Muscle layer of colon (tissue), 2 donors: ENCODE measurements at regions not wholly inside any gene's neighbourhood (a gene's known extent, or its start where the extent isn't known, plus 50 kb on each side); places are given as distances from the start of the nearest gene placed in this dataset.
"Not testable (repeated sequence)": the region's sequence is repeated elsewhere in the genome, so short reads cannot be mapped to it uniquely, and the experiment has no call there.

Experiments
- H3K27ac ChIP-seq: one replicate; pipeline ENCODE4 v1.7.0; 2013; ENCODE audit warnings: low read depth, mild to moderate bottlenecking, low read length, moderate library complexity
- H3K27me3 ChIP-seq, 2 donors: one replicate each; pipeline ENCODE4 v1.7.0; 2013; ENCODE audit warnings: low read length in 2 of 2, mild to moderate bottlenecking in 2 of 2; ENCODE audit not compliant: insufficient read depth in 2 of 2, control insufficient read depth in 1 of 2
- H3K36me3 ChIP-seq: one replicate; pipeline ENCODE4 v1.7.0; 2013; ENCODE audit warnings: mild to moderate bottlenecking, low read length; ENCODE audit not compliant: insufficient read depth
- H3K4me1 ChIP-seq: one replicate; pipeline ENCODE4 v1.7.0; 2013; ENCODE audit warnings: mild to moderate bottlenecking, low read length; ENCODE audit not compliant: insufficient read depth
- H3K4me3 ChIP-seq, 2 donors: one replicate each; pipeline ENCODE4 v1.7.0; 2013; ENCODE audit warnings: low read length in 2 of 2, low read depth in 1 of 2, mild to moderate bottlenecking in 1 of 2, moderate library complexity in 1 of 2
- H3K9ac ChIP-seq: one replicate; pipeline ENCODE4 v1.7.0; 2013; ENCODE audit warnings: low read length
- H3K9me3 ChIP-seq: one replicate; pipeline ENCODE4 v1.7.0; 2013; ENCODE audit warnings: mild to moderate bottlenecking, low read length
- donor health status: abdominal sarcoma.
- donor health status: Adenocarcinoma of cecum.

GRCh38 chr7:150090776-150091175 is 217.0 kb downstream of the ATP6V0E2 start:
- H3K4me3 ChIP-seq, H3K9me3 ChIP-seq, H3K4me1 ChIP-seq, H3K9ac ChIP-seq, H3K27ac ChIP-seq, H3K27me3 ChIP-seq, H3K36me3 ChIP-seq: not testable (repeated sequence)

GRCh38 chr7:150093897-150094296 is 220.1 kb downstream of the ATP6V0E2 start:
- H3K9ac ChIP-seq, H3K36me3 ChIP-seq, H3K27me3 ChIP-seq, H3K4me3 ChIP-seq, H3K27ac ChIP-seq, H3K4me1 ChIP-seq, H3K9me3 ChIP-seq: not testable (repeated sequence)

GRCh38 chr7:150096213-150096994 is 222.6 kb downstream of the ATP6V0E2 start:
- not testable (repeated sequence) for H3K4me3 ChIP-seq, H3K27me3 ChIP-seq, H3K9ac ChIP-seq, H3K36me3 ChIP-seq, H3K27ac ChIP-seq, H3K9me3 ChIP-seq, H3K4me1 ChIP-seq

- not testable (repeated sequence) for H3K36me3 ChIP-seq, H3K9me3 ChIP-seq, H3K27me3 ChIP-seq, H3K27ac ChIP-seq, H3K4me3 ChIP-seq, H3K9ac ChIP-seq, H3K4me1 ChIP-seq
Observed at GRCh38 chr7:150098592-150098991, 224.6 kb upstream of the LRRC61 start.

GRCh38 chr7:150101282-150101681 is 221.9 kb upstream of the LRRC61 start:
- H3K9ac ChIP-seq, H3K4me3 ChIP-seq, H3K36me3 ChIP-seq, H3K9me3 ChIP-seq, H3K27ac ChIP-seq, H3K27me3 ChIP-seq, H3K4me1 ChIP-seq: not testable (repeated sequence)

- H3K4me3 ChIP-seq, H3K4me1 ChIP-seq, H3K9me3 ChIP-seq, H3K9ac ChIP-seq, H3K36me3 ChIP-seq, H3K27me3 ChIP-seq, H3K27ac ChIP-seq: not testable (repeated sequence)
Observed at GRCh38 chr7:150107283-150107682, 215.9 kb upstream of the LRRC61 start.

- not testable (repeated sequence) for H3K36me3 ChIP-seq, H3K4me3 ChIP-seq, H3K27ac ChIP-seq, H3K27me3 ChIP-seq, H3K9me3 ChIP-seq, H3K4me1 ChIP-seq, H3K9ac ChIP-seq
Observed at GRCh38 chr7:150110375-150110820, 212.8 kb upstream of the LRRC61 start.

- H3K4me3 ChIP-seq, H3K36me3 ChIP-seq, H3K9me3 ChIP-seq, H3K27me3 ChIP-seq, H3K9ac ChIP-seq, H3K27ac ChIP-seq, H3K4me1 ChIP-seq: not testable (repeated sequence)
Observed at GRCh38 chr7:150110882-150111281, 212.3 kb upstream of the LRRC61 start.

GRCh38 chr7:150111373-150112139 is 211.6 kb upstream of the LRRC61 start:
- not testable (repeated sequence) for H3K9ac ChIP-seq, H3K27me3 ChIP-seq, H3K9me3 ChIP-seq, H3K36me3 ChIP-seq, H3K27ac ChIP-seq, H3K4me3 ChIP-seq, H3K4me1 ChIP-seq

GRCh38 chr7:150113301-150113700 is 209.9 kb upstream of the LRRC61 start:
- not testable (repeated sequence) for H3K9me3 ChIP-seq, H3K27me3 ChIP-seq, H3K27ac ChIP-seq, H3K4me3 ChIP-seq, H3K36me3 ChIP-seq, H3K4me1 ChIP-seq, H3K9ac ChIP-seq

- not testable (repeated sequence) for H3K9ac ChIP-seq, H3K36me3 ChIP-seq, H3K4me1 ChIP-seq, H3K9me3 ChIP-seq, H3K27me3 ChIP-seq, H3K4me3 ChIP-seq, H3K27ac ChIP-seq
Observed at GRCh38 chr7:150114591-150114990, 208.6 kb upstream of the LRRC61 start.

- H3K4me3 ChIP-seq, H3K9ac ChIP-seq, H3K9me3 ChIP-seq, H3K27ac ChIP-seq, H3K4me1 ChIP-seq, H3K27me3 ChIP-seq, H3K36me3 ChIP-seq: not testable (repeated sequence)
Observed at GRCh38 chr7:150119966-150120365, 203.2 kb upstream of the LRRC61 start.
